ENCODE measurements at regions not wholly inside any gene's neighbourhood (a gene's known extent, or its start where the extent isn't known, plus 50 kb on each side); places are given as distances from the start of the nearest gene placed in this dataset.

DNA sequence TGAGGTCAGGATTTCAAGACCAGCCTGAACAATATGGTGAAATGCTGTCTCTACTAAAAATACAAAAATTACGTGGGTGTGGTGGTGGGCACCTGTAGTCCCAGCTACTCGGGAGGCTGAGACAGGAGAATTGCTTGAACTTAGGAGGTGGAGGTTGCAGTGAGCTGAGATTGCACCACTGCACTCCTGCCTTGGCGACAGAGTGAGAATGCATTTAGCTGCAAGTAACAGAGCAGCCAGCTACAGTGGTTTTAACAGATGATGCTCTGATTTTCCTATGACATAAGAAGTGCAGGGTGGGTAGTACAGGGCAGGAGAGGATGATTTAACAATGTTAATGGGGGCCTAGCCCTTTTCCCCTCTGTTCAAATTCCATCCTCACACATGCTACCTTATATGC, 267.9 kb downstream of the RPLP1 start:
- DNase-seq, result no peak

DNA sequence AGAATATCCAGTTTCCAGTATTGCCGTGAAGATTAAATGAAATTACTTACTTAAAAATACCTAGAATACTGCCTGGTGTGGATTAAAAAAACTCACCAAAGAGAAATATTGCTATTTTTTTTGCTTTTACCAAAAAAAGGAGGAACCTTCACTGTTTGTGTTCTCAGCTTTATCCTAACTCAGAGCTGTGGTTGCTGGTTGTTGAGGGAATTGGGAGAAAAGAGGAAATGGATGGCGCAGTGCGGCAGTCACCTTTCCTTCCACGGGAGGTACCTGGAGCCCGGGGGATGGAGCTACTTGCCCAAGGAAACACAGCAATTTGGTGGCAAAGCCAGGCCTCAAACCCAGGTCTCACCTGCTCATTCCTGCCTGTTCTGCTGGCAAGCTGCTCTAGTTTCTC, 270.3 kb downstream of the RPLP1 start:
- DNase-seq, result no peak

DNA sequence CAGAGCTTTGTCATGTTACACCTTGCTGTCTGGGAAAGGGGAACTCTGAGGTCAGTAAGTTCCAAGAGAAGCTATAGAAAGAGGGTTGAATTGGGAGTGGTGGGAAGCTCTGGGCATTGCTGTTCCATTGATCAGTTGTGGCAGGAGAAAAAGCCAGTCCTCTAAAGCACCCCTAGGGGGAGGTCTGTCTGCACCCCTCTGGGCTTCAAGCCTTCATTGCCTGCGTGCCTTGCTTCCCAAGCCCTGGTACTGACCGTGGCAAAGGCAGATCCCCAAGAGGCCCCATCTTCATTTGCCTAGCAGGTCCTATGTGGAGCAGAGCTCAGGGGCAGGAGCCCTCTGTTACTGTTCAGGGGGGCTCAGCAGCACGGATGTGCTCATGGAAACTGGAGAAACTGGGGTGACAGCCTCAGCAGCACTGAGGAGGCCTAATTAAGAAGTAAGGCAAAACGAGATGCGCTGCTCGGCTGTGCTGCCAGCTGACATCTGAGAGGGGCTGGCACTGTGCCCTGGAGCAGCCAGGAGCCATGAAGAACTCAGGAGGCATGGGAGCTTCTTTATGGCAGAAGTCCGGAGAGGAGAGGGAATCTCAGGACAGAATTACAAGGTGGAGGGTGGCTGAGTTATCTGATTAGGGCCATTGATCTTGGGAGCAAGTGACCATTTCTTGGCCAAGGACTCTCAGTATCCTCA, 270.9 kb downstream of the RPLP1 start:
- no peak for DNase-seq

DNA sequence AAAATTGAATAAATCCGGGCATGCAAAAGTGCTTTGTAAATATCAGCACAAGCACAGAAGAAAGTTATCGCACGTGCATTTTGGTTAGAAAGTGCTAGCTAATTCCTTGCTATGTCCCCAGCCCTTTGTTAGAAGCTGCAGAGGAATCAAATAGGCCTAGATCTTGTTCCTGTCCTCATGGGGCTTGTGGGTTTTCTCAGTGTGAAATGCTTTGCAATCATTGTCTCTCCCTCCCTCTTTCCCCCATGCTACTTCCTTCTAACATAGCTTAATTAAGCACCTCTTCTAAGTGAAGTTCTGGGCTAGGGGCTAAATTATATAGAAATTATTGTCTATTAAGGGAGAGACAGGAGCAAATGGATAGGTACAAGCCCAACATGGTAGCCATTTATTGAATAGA, 271.7 kb downstream of the RPLP1 start:
- no peak for DNase-seq

DNA sequence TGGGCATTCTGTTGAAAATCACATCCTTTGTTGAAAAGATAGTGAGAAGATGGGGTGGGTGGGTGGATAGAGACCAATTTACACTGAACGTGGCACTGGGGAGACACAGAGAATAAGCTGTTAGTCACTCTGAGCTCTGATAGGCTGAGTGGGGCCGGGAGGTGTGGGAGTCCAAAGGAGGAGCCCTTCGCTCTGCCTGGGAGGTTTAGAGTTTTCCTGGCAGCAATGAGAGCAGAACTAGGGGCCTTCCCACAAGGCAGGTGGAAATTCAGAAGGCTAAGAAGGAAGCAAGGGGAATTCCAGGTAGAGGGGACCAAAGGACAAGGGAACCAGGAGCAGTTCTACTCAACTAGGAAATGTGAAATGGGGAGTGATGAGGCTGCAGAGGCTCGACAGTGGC, 272.7 kb downstream of the RPLP1 start:
- DNase-seq, result no peak

- DNase-seq, result no peak
Measured at GRCh38 chr15:69725957-69726356, 273.3 kb downstream of the RPLP1 start.

GRCh38 chr15:69727121-69727924, 274.7 kb downstream of the RPLP1 start:
- DNase-seq, result no peak

- no peak for DNase-seq
Measured at GRCh38 chr15:69729167-69729748, 276.6 kb downstream of the RPLP1 start.

- no peak for DNase-seq
Measured at GRCh38 chr15:69730281-69731080, 277.9 kb downstream of the RPLP1 start.

GRCh38 chr15:69731081-69731330, 278.4 kb downstream of the RPLP1 start:
- DNase-seq, result no peak

DNA sequence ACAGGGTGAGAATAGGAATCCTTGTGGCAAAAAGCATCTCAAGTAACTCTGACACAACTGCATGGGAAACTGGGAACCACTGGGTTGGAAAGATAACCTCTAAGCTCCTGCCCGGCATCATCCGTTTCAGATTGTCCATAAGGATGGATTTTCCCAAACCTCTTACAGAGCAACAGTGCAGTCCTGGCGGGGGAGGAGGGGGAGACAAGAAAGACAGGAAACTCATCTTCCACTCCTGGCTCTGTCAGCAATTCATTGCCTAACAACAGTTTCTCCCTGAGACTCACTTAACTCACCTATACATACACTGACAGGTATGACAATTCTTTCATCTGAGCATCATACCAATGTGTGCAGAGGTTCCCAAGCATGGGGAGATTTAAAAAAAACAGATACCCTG, 279.0 kb downstream of the RPLP1 start:
- no peak for DNase-seq

DNA sequence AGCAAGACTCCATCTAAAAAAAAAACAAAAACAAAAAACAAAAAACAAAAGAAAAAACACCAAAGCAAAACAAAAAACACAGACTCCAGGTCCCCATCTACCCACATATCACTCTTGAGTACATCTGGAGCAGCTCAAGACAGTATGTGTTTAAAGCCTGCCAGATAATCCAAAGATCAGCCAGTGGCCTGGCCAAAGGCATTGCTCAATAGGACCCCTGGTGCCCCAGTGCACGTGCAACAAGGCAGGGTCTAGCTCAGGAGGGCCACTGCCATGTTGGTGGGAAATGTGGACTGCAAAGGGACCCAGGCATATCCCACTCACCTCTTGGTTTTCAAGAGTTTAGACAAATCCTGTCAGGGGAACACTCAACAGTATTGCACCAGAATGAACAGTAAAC, 279.5 kb downstream of the RPLP1 start:
- no peak for DNase-seq

DNA sequence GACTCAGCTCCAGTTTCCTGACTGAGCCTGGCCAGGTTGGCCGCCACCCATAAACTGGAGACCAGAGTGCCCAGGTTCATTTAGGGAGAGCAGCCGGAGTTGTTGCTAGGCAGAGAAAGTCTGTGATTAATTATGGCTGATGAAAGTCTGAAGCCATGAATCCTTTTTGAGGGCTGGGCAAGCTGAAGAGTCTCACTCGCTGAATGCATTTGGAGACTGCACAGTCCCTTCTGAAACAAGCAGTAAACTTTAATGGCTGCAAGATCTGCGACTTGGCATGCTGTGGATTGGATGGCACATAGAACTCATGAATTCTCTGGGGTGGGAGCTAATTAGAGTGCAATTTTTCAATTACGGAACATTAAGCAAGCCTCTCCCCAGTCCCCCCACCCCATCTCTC, 282.1 kb downstream of the RPLP1 start:
- DNase-seq, result no peak

DNA sequence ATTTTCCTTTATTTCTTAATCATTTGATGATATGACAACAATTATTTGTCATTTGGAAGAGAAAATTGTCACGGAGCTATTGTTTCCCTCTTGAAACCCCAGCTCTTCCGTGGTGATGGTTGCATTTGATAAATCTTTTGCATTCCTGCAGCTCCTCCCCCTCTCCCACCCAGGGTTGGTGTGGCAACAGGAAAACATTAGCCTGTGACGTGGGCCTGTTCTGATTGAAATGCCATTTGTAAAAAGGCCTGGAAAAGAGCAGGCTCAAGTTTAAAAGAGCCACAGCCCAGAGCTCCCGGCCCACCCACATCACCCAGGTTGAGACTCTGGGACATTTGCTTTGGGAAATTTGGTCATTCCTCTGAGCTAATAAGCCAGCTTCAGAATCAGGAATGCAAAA, 282.5 kb downstream of the RPLP1 start:
- DNase-seq, result no peak

GRCh38 chr15:69736161-69736560, 283.5 kb downstream of the RPLP1 start:
- no peak for DNase-seq

DNA sequence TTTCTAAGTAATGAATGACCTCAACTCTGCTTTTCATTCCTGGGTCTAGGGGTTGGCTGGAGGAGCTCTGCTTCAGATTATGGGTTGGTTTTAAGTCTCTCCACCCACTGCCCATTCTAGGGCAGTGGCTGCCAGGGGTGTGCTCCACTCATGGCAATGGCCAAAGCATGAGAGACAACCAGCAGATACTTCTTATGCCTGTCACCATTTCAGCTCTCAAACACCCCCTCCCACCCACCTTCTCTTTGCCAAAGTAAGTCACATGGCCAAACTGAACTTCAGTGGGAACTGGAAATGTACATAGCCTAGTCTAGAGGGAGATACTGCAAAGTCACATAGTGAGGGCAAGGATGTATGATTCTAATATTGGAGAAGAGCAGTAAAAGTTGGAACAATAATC, 285.3 kb downstream of the RPLP1 start:
- no peak for DNase-seq

DNA sequence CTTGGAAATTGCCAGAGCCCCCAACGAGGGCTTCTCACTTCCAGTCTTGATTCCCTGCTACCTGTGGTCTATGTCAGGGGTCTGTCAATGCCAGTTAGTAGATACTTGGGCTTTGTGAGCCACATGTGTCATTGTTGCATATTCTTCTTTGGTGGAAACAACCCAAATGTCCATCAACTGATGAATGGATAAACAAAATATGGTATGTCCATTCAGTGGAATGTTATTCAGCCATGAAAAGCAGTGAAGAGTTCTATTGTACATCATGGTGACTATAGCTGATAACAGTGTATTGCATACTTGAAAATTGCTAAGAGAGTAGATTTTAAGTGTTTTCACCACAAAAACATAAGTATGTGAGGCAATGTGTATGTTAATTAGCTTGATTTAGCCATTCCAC, 288.1 kb downstream of the RPLP1 start:
- DNase-seq, result no peak

DNA sequence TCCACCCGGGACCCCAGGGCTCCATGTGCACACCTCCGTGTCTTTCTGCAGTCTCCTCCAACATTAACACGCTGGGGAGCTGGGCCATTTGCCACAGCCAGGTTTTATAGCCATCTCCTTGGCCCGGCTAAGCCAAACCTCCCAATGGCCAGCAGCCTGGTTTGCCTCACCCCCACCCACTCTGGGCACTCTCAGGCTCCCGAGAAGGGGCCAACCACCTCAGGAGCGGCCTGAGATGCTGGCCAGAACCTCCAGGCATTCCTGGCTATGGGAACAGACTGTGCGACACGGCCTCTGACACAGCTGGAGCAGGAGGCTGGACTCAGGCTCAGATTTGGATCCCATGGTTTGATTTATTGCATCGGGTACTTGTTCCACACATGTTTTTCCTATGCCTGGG, 289.7 kb downstream of the RPLP1 start:
- DNase-seq, result no peak

- no peak for DNase-seq
Measured at GRCh38 chr15:69743091-69743490, 290.5 kb downstream of the RPLP1 start.

DNA sequence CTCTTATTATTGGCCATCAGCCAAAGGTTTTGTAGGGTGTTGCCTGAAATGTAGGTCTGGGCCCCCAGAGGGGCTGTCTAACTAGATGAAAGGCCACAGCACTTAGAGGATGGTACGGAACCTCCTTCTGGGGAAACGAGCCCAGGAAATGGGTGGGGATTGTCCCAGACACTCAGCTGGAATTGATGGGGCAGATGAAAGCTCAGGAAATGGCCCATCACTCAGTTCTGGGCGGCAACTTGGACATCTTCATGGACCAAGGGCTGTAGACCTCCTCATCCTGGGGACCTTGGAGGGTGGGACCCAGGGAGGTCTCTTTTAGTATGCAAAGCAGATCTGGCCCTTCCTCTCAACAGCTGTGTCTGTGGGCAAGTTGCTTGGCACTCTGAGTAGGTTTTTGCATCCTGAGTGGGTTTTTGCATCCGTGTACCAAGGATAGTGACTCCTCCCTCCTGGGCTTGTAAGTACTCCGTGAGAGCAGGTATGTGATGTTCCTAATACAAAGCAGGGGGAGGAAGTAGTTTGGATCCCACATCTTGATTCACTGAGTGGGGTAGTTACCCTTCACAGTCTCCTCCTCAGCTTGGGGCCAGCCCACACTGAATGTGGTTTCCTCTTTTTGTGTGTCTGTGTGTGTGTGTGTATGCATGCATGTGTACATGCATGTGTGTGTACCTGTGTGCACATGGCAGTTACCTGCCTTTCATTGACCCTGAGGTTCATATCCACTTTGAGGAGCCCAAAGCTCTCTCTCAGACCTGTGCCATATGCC, 292.0 kb downstream of the RPLP1 start:
- no peak for DNase-seq

DNA sequence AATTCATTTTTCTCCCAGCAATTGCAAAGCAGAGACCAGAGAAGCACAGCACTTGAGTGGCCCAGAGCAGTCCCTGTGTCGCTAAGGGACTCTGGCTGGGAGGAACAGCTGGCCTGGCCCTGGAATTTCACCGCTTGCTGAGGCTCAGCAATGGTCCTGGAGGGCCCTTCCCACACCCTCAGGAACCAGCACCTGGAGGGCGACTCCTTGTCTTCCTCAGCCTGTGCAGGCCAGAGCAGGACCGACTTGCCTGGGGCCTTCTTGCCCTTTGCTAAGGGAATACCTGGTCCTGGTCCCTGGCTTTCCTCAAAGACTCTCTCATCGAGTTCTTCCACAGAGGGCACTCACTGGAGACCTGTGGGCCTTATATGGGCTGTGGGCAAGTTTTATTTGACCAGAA, 294.6 kb downstream of the RPLP1 start:
- DNase-seq, result no peak

- no peak for DNase-seq
Measured at GRCh38 chr15:69748131-69748530, 295.5 kb downstream of the RPLP1 start.

- DNase-seq, result no peak
Measured at GRCh38 chr15:69748576-69749185, 296.1 kb downstream of the RPLP1 start.

Measured in NCI-H1048 (cell line).